ENCODE measurements at regions not wholly inside any gene's neighbourhood (a gene's known extent, or its start where the extent isn't known, plus 50 kb on each side); places are given as distances from the start of the nearest gene placed in this dataset.
"Not testable (repeated sequence)": the region's sequence is repeated elsewhere in the genome, so short reads cannot be mapped to it uniquely, and the experiment has no call there.

GRCh38 chrX:114272096-114272686 lies 311.7 kb upstream of the HTR2C start:
- TF ChIP-seq CTCF (IDR thresholded peaks at IDR 0.05) = no peak
- H3K9me3 Mint-ChIP-seq = peaks cover 5% of the 10 kb centered on the region; the same call in 1 of the 2 replicates
- H3K4me1 Mint-ChIP-seq (ENCODE audit: low read depth) = no peaks in the 10 kb centered on the region
- no peaks in the 10 kb centered on the region for H3K36me3 Mint-ChIP-seq (ENCODE audit: low read depth)
- H3K4me3 Mint-ChIP-seq = no peak overlapping the region
- no peaks in the 10 kb centered on the region for H3K27me3 Mint-ChIP-seq (ENCODE audit: insufficient read depth)
- H3K27ac Mint-ChIP-seq = no peak overlapping the region
- no peak for DNase-seq

DNA sequence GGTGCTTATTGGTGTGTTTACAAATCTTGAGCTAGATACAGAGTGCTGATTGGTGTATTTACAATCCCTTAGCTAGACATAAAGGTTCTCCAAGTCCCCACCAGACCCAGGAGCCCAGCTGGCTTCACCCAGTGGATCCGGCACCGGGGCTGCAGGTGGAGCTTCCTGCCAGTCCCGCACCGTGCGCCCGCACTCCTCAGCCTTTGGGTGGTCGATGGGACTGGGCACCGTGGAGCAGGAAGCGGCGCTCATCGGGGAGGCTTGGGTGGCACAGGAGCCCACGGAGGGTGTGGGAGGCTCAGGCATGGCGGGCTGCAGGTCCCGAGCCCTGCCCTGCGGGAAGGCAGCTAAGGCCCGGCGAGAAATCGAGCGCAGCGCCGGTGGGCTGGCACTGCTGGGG lies 313.5 kb upstream of the HTR2C start:
- not testable (repeated sequence) for DNase-seq; H3K4me3 Mint-ChIP-seq; H3K36me3 Mint-ChIP-seq (ENCODE audit: low read depth); H3K9me3 Mint-ChIP-seq; H3K4me1 Mint-ChIP-seq (ENCODE audit: low read depth); H3K27ac Mint-ChIP-seq; H3K27me3 Mint-ChIP-seq (ENCODE audit: insufficient read depth)

DNA sequence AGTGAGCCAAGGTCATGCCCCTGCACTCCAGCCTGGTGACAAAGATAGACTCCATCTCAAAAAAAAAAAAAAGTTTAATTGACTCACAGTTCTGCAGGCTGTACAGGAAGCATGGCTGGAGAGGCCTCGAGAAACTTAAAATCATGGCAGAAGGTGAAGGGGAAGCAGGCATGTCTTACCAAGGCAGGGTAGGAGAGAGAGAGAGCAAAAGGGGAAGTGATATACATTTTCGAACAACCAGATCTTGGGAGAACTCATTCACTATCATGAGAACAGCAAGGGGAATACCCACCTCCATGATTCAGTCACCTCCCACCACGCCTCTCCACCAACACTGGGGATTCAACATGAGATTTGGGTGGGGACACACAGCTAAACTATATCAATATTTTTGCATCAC lies 315.2 kb upstream of the HTR2C start:
- no peak overlapping the region for H3K27ac Mint-ChIP-seq
- no peak for TF ChIP-seq CTCF (IDR thresholded peaks at IDR 0.05)

GRCh38 chrX:114267142-114267541 lies 316.7 kb upstream of the HTR2C start:
- Mint-ChIP-seq H3K36me3 (ENCODE audit: low read depth) (no peaks in the 10 kb centered on the region), H3K27ac (no peak overlapping the region), H3K27me3 (ENCODE audit: insufficient read depth) (no peaks in the 10 kb centered on the region; the same call in 1 of the 2 replicates), H3K4me1 (ENCODE audit: low read depth) (no peaks in the 10 kb centered on the region), H3K9me3 (peaks cover 5% of the 10 kb centered on the region; the same call in 1 of the 2 replicates), H3K4me3 (no peak overlapping the region)
- TF ChIP-seq CTCF (IDR thresholded peaks at IDR 0.05) = no peak
- DNase-seq = no peak

More for the DNA sequence above, 315.2 kb upstream of the HTR2C start:
- H3K27me3 Mint-ChIP-seq (ENCODE audit: insufficient read depth) = no peaks in the 10 kb centered on the region; the same call in 1 of the 2 replicates
- DNase-seq = no peak
- H3K4me1 Mint-ChIP-seq (ENCODE audit: low read depth) = no peaks in the 10 kb centered on the region
- no peak overlapping the region for H3K4me3 Mint-ChIP-seq
- no peaks in the 10 kb centered on the region for H3K36me3 Mint-ChIP-seq (ENCODE audit: low read depth)
- peaks cover 5% of the 10 kb centered on the region; the same call in 1 of the 2 replicates for H3K9me3 Mint-ChIP-seq

GRCh38 chrX:114252186-114252585 lies 331.7 kb upstream of the HTR2C start:
- no peaks in the 10 kb centered on the region for H3K4me1 Mint-ChIP-seq (ENCODE audit: low read depth)
- no peak overlapping the region for H3K27ac Mint-ChIP-seq
- H3K9me3 Mint-ChIP-seq = peaks cover 4% of the 10 kb centered on the region
- H3K36me3 Mint-ChIP-seq (ENCODE audit: low read depth) = no peaks in the 10 kb centered on the region
- no peak for TF ChIP-seq CTCF (IDR thresholded peaks at IDR 0.05)
- no peak overlapping the region for H3K4me3 Mint-ChIP-seq
- H3K27me3 Mint-ChIP-seq (ENCODE audit: insufficient read depth) = no peaks in the 10 kb centered on the region
- DNase-seq = no peak

DNA sequence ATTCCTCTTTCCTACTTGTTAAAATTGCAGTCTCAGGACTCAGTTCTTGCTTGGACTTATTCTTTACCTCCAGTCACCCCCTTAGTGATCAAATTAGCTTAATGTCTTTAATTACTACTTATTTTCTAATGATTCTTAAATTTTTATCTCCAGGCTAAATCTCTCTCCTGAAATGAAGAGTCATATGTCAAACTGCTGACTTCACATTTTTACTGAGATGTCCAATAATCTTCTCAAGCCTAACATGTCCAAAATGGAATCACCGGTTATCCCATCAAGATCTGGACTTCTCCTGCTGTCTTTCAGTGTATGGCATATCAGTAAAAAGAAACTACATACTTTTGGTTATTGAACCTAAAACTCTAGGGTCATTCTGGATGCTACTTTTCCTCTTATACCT lies 332.3 kb upstream of the HTR2C start:
- Mint-ChIP-seq H3K27ac (no peak overlapping the region), H3K4me1 (ENCODE audit: low read depth) (no peaks in the 10 kb centered on the region), H3K36me3 (ENCODE audit: low read depth) (no peaks in the 10 kb centered on the region), H3K27me3 (ENCODE audit: insufficient read depth) (no peaks in the 10 kb centered on the region), H3K4me3 (no peak overlapping the region), H3K9me3 (peaks cover 4% of the 10 kb centered on the region)
- no peak for DNase-seq
- no peak for TF ChIP-seq CTCF (IDR thresholded peaks at IDR 0.05)

All from HFFc6 (cell line).